Panc1 (cell line): ENCODE measurements at regions not wholly inside any gene's neighbourhood (a gene's known extent, or its start where the extent isn't known, plus 50 kb on each side); places are given as distances from the start of the nearest gene placed in this dataset.

ENCODE experiments used
- POLR2AphosphoS5 ChIP-seq: IDR thresholded peaks from 2 replicates; pipeline ENCODE4 v1.6.1; 2012; ENCODE audit warnings: mild to moderate bottlenecking, low read depth, low read length, moderate library complexity
- REST ChIP-seq, 2 experiments: IDR thresholded peaks; 2 replicates each; pipeline ENCODE4 v1.6.1; 2011 to 2012; ENCODE audit warnings: low read depth in 2 of 2, control low read depth in 1 of 2, low read length in 1 of 2, mild to moderate bottlenecking in 1 of 2, moderate library complexity in 1 of 2; ENCODE audit not compliant: insufficient read depth in 1 of 2
- SIN3A ChIP-seq: IDR thresholded peaks from 2 replicates; pipeline ENCODE4 v1.6.1; 2012; ENCODE audit warnings: low read depth, mild to moderate bottlenecking, low read length, moderate library complexity, borderline replicate concordance; ENCODE audit not compliant: insufficient read depth
- TCF7L2 ChIP-seq: IDR thresholded peaks from 2 replicates; pipeline ENCODE4 v1.6.1; 2011; ENCODE audit warnings: mild to moderate bottlenecking, low read depth, low read length, inconsistent platforms
- TF ChIP-seq, protein P1 (sequence below): fragments of 450-650 bp; IDR thresholded peaks from 2 replicates; pipeline ENCODE4 v1.5.1; 2017; ENCODE audit warnings: mild to moderate bottlenecking

DNA sequence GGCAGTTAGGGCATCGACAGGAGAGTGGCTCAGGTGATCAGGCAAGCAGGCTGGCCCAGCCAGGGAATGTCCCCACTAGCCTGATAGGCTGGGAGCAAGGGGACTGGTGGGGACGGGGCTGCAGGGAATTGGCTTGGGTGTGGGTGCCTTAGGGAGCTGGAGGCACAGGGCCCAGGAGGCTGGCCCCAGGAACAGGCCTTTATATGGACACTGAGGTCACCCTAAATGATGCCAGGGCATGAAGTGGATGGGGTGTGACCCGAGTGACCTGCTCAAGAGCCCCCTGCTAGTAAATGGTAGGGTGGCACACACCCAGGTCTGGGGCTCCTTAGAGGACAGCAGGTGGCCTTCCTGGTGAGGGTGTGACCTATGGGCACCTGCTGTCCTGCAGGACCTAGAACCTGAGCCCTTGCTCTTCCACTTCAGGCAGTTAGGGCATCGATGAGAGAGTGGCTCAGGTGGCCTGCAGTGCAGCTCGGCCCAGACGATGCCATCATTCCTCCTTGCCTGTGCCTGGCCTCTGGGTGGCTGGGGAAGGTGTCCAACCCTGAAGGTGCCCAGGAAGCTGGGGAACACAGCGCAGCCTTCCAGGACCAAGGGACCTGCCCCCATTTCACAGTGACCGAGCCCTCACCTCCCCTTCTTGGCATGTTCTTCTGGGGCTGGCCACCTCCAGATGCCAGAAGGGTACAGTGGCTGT is 51.7 kb upstream of the LEP start:
- TF ChIP-seq, protein P1, sequence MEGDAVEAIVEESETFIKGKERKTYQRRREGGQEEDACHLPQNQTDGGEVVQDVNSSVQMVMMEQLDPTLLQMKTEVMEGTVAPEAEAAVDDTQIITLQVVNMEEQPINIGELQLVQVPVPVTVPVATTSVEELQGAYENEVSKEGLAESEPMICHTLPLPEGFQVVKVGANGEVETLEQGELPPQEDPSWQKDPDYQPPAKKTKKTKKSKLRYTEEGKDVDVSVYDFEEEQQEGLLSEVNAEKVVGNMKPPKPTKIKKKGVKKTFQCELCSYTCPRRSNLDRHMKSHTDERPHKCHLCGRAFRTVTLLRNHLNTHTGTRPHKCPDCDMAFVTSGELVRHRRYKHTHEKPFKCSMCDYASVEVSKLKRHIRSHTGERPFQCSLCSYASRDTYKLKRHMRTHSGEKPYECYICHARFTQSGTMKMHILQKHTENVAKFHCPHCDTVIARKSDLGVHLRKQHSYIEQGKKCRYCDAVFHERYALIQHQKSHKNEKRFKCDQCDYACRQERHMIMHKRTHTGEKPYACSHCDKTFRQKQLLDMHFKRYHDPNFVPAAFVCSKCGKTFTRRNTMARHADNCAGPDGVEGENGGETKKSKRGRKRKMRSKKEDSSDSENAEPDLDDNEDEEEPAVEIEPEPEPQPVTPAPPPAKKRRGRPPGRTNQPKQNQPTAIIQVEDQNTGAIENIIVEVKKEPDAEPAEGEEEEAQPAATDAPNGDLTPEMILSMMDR, result no peak
- no peak for TF ChIP-seq REST (IDR thresholded peaks at IDR 0.05; ENCODE audit: insufficient read depth in 1 of 2, low read depth in 2 of 2, low read length in 1 of 2)
- TF ChIP-seq POLR2AphosphoS5, result no peak
- no peak for TF ChIP-seq TCF7L2
- TF ChIP-seq SIN3A, result no peak
